Suprapubic skin (tissue), 4 donors: ENCODE measurements at regions not wholly inside any gene's neighbourhood (a gene's known extent, or its start where the extent isn't known, plus 50 kb on each side); places are given as distances from the start of the nearest gene placed in this dataset.

Experiments used
- EP300 ChIP-seq: sonication (generic); formaldehyde crosslinking; IDR thresholded peaks from one replicate; pipeline ENCODE4 v1.6.1; 2017; ENCODE audit warnings: antibody characterized with exemption
- POLR2A ChIP-seq, 2 donors: fragments of 450-650 bp; IDR thresholded peaks; one replicate each; pipeline ENCODE4 v1.6.1; 2017; ENCODE audit warnings: antibody characterized with exemption in 2 of 2, mild to moderate bottlenecking in 2 of 2, moderate library complexity in 2 of 2
- POLR2AphosphoS5 ChIP-seq, 3 donors: sonication (generic); formaldehyde crosslinking; IDR thresholded peaks; one replicate each; pipeline ENCODE4 v1.6.1; 2017; ENCODE audit warnings: antibody characterized with exemption in 3 of 3
- TF ChIP-seq, protein P1 (sequence below), 2 donors: fragments of 200-600 bp in 1 of 2; fragments of 450-650 bp in 1 of 2; sonication (generic) in 1 of 2; IDR thresholded peaks; one replicate each; pipeline ENCODE4 v1.5.1; 2016 to 2019; ENCODE audit warnings: antibody characterized with exemption in 2 of 2, mild to moderate bottlenecking in 1 of 2, moderate library complexity in 1 of 2

DNA sequence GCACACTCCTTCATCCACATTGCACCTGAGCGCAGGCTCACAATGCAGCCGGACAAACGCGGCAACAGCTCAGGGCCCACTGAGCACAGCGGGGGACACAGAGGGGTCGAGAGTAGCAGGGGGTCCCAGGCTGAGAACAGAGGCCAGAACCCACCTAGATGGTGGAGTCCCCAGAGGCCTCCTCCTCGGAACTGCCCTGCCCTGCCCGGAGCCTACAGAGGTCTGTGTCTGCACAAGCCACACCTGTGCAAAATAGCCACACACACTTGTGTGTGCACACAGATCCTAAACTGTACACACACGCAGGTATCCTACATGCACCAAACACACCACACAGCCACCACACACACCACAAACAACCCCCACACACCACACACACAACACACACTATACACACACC lies 72.8 kb downstream of the TMEM18 start:
- TF ChIP-seq POLR2A (IDR thresholded peaks at IDR 0.05) (no peak), EP300 (no peak), POLR2AphosphoS5 (IDR thresholded peaks at IDR 0.05) (no peak)
- TF ChIP-seq, protein P1, sequence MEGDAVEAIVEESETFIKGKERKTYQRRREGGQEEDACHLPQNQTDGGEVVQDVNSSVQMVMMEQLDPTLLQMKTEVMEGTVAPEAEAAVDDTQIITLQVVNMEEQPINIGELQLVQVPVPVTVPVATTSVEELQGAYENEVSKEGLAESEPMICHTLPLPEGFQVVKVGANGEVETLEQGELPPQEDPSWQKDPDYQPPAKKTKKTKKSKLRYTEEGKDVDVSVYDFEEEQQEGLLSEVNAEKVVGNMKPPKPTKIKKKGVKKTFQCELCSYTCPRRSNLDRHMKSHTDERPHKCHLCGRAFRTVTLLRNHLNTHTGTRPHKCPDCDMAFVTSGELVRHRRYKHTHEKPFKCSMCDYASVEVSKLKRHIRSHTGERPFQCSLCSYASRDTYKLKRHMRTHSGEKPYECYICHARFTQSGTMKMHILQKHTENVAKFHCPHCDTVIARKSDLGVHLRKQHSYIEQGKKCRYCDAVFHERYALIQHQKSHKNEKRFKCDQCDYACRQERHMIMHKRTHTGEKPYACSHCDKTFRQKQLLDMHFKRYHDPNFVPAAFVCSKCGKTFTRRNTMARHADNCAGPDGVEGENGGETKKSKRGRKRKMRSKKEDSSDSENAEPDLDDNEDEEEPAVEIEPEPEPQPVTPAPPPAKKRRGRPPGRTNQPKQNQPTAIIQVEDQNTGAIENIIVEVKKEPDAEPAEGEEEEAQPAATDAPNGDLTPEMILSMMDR (IDR thresholded peaks at IDR 0.05): no peak
